Smooth muscle cell (in vitro differentiated cells): ENCODE measurements at regions not wholly inside any gene's neighbourhood (a gene's known extent, or its start where the extent isn't known, plus 50 kb on each side); places are given as distances from the start of the nearest gene placed in this dataset.
"Not testable (repeated sequence)": the region's sequence is repeated elsewhere in the genome, so short reads cannot be mapped to it uniquely, and the experiment has no call there.

Source experiments
- DNase-seq: peaks from one replicate; lab custom pipeline; 2025; ENCODE audit not compliant: unreplicated experiment; lab: John Stamatoyannopoulos, UW
- H2AFZ ChIP-seq: fragments of 200-600 bp; sonication (generic); 2 replicates; pipeline ENCODE4 v1.6.0; 2016; ENCODE audit warnings: antibody characterized with exemption, low read depth, mild to moderate bottlenecking
- H3F3A ChIP-seq: fragments of 200-600 bp; sonication (generic); 2 replicates; pipeline ENCODE4 v1.6.0; 2017; ENCODE audit warnings: antibody characterized with exemption, low read depth
- H3K27ac ChIP-seq: fragments of 200-600 bp; sonication (generic); 2 replicates; pipeline ENCODE4 v1.5.1; 2016; ENCODE audit warnings: low read depth, mild to moderate bottlenecking
- H3K27me3 ChIP-seq: fragments of 200-600 bp; sonication (generic); 2 replicates; pipeline ENCODE4 v1.6.1; 2016; ENCODE audit warnings: low read depth, mild to moderate bottlenecking
- H3K36me3 ChIP-seq: fragments of 200-600 bp; sonication (generic); 2 replicates; pipeline ENCODE4 v1.5.1; 2016; ENCODE audit warnings: low read depth
- H3K4me1 ChIP-seq: fragments of 200-600 bp; sonication (generic); 2 replicates; pipeline ENCODE4 v1.5.1; 2016; ENCODE audit warnings: low read depth
- H3K4me2 ChIP-seq: fragments of 200-600 bp; sonication (generic); 2 replicates; pipeline ENCODE4 v1.6.0; 2016; ENCODE audit warnings: mild to moderate bottlenecking
- H3K4me3 ChIP-seq: fragments of 200-600 bp; sonication (generic); 2 replicates; pipeline ENCODE4 v1.5.1; 2016; ENCODE audit warnings: mild to moderate bottlenecking
- H3K79me2 ChIP-seq: fragments of 200-600 bp; sonication (generic); 2 replicates; pipeline ENCODE4 v1.6.0; 2016; ENCODE audit warnings: low read depth, mild to moderate bottlenecking
- H3K9ac ChIP-seq: fragments of 200-600 bp; sonication (generic); 2 replicates; pipeline ENCODE4 v1.6.0; 2016; ENCODE audit warnings: low read depth
- H3K9me3 ChIP-seq: fragments of 200-600 bp; sonication (generic); replicated peaks from 2 replicates; pipeline ENCODE4 v1.5.1; 2016; ENCODE audit warnings: low read depth
- H4K20me1 ChIP-seq: fragments of 200-600 bp; sonication (generic); 2 replicates; pipeline ENCODE4 v1.6.0; 2016; ENCODE audit warnings: low read depth
- WGBS: methylation state at CpG from one replicate; pipeline ENCODE4 v1.1.7; 2016; ENCODE audit warnings: low lambda C conversion rate; 5-methylcytosine and 5-hydroxymethylcytosine counted together

GRCh38 chr10:46753763-46754162 lies 157.5 kb upstream of the PTPN20 start:
- not testable (repeated sequence) for H3K4me3 ChIP-seq, H3K9ac ChIP-seq, H3K9me3 ChIP-seq, H3K4me2 ChIP-seq, H3F3A ChIP-seq, H3K36me3 ChIP-seq, H3K27ac ChIP-seq, H4K20me1 ChIP-seq, H3K4me1 ChIP-seq, H3K79me2 ChIP-seq, H3K27me3 ChIP-seq, H2AFZ ChIP-seq, DNase-seq
- WGBS, result 59% methylated on average over 5 of the region's 5 CpGs

- H4K20me1 ChIP-seq, H3K36me3 ChIP-seq, H3F3A ChIP-seq, H3K79me2 ChIP-seq, H3K9me3 ChIP-seq, DNase-seq, H3K4me3 ChIP-seq, H3K9ac ChIP-seq, H3K27ac ChIP-seq, H3K4me2 ChIP-seq, H3K27me3 ChIP-seq, H3K4me1 ChIP-seq, H2AFZ ChIP-seq: not testable (repeated sequence)
Measured at GRCh38 chr10:46761471-46761870, 149.8 kb upstream of the PTPN20 start.

GRCh38 chr10:46768515-46769291 lies 142.5 kb upstream of the PTPN20 start:
- not testable (repeated sequence) for H3F3A ChIP-seq, H3K4me2 ChIP-seq, H3K27ac ChIP-seq, H3K79me2 ChIP-seq, H3K27me3 ChIP-seq, H3K36me3 ChIP-seq, DNase-seq, H4K20me1 ChIP-seq, H2AFZ ChIP-seq, H3K4me1 ChIP-seq, H3K9ac ChIP-seq, H3K9me3 ChIP-seq, H3K4me3 ChIP-seq
- WGBS, result 87% methylated on average over 5 of the region's 8 CpGs

- H2AFZ ChIP-seq, H3K79me2 ChIP-seq, H3K9ac ChIP-seq, H3F3A ChIP-seq, H3K4me2 ChIP-seq, H4K20me1 ChIP-seq, H3K9me3 ChIP-seq, H3K27ac ChIP-seq, H3K27me3 ChIP-seq, H3K4me1 ChIP-seq, H3K4me3 ChIP-seq, DNase-seq, H3K36me3 ChIP-seq: not testable (repeated sequence)
- WGBS, result 93% methylated on average over 5 of the region's 15 CpGs
Measured at GRCh38 chr10:46773178-46773896, 137.9 kb upstream of the PTPN20 start.

- H3K4me3 ChIP-seq, H3K9ac ChIP-seq, H3K9me3 ChIP-seq, H3K36me3 ChIP-seq, H3K27me3 ChIP-seq, H3K27ac ChIP-seq, H3K4me1 ChIP-seq, H3F3A ChIP-seq, H2AFZ ChIP-seq, H4K20me1 ChIP-seq, H3K4me2 ChIP-seq, H3K79me2 ChIP-seq, DNase-seq: not testable (repeated sequence)
- WGBS, result 90% methylated on average over 13 of the region's 14 CpGs
Measured at GRCh38 chr10:46773897-46774236, 137.4 kb upstream of the PTPN20 start.

GRCh38 chr10:46774366-46774765 lies 136.9 kb upstream of the PTPN20 start:
- not testable (repeated sequence) for DNase-seq, H3K79me2 ChIP-seq, H3K9me3 ChIP-seq, H3K36me3 ChIP-seq, H3K4me3 ChIP-seq, H3K4me1 ChIP-seq, H2AFZ ChIP-seq, H4K20me1 ChIP-seq, H3K27me3 ChIP-seq, H3K27ac ChIP-seq, H3K9ac ChIP-seq, H3F3A ChIP-seq, H3K4me2 ChIP-seq
- 95% methylated on average over 4 of the region's 42 CpGs for WGBS

GRCh38 chr10:46774945-46775667 lies 136.1 kb upstream of the PTPN20 start:
- not testable (repeated sequence) for H2AFZ ChIP-seq, H3K4me1 ChIP-seq, H3K27me3 ChIP-seq, H3K9ac ChIP-seq, H4K20me1 ChIP-seq, H3K4me2 ChIP-seq, H3K4me3 ChIP-seq, DNase-seq, H3K36me3 ChIP-seq, H3K27ac ChIP-seq, H3K9me3 ChIP-seq, H3F3A ChIP-seq, H3K79me2 ChIP-seq
- 98% methylated on average over 20 of the region's 44 CpGs for WGBS

- WGBS, result 93% methylated on average over 15 of the region's 17 CpGs
- not testable (repeated sequence) for H3K36me3 ChIP-seq, H4K20me1 ChIP-seq, H2AFZ ChIP-seq, H3K9me3 ChIP-seq, DNase-seq, H3F3A ChIP-seq, H3K4me3 ChIP-seq, H3K27me3 ChIP-seq, H3K4me1 ChIP-seq, H3K9ac ChIP-seq, H3K79me2 ChIP-seq, H3K4me2 ChIP-seq, H3K27ac ChIP-seq
Measured at GRCh38 chr10:46775668-46776059, 135.6 kb upstream of the PTPN20 start.
